Liver (tissue), 7 donors: ENCODE measurements at regions not wholly inside any gene's neighbourhood (a gene's known extent, or its start where the extent isn't known, plus 50 kb on each side); places are given as distances from the start of the nearest gene placed in this dataset.

Source experiments
- DNase-seq: peaks from one replicate; pipeline ENCODE4 v3.0.0-alpha.2; 2017; ENCODE audit warnings: low spot score
- H3K27ac ChIP-seq, 2 donors: one replicate each; pipeline ENCODE4 v1.7.0; 2013; ENCODE audit warnings: inconsistent platforms in 2 of 2, low read length in 2 of 2, control low read depth in 1 of 2, low read depth in 1 of 2, mild to moderate bottlenecking in 1 of 2
- H3K27me3 ChIP-seq, 4 donors: one replicate each; pipeline versions ENCODE4 v1.6.1 to v1.7.0; 2013; ENCODE audit warnings: low read length in 3 of 4, inconsistent platforms in 1 of 4, mild to moderate bottlenecking in 1 of 4, moderate library complexity in 1 of 4; ENCODE audit not compliant: control insufficient read depth in 4 of 4, insufficient read depth in 4 of 4
- H3K36me3 ChIP-seq, 4 donors: one replicate each; pipeline versions ENCODE4 v1.6.1 to v1.7.0; 2013; ENCODE audit warnings: low read length in 3 of 4, mild to moderate bottlenecking in 3 of 4, low read depth in 1 of 4, moderate library complexity in 1 of 4; ENCODE audit not compliant: control insufficient read depth in 4 of 4, insufficient read depth in 3 of 4
- H3K4me1 ChIP-seq, 4 donors: one replicate each; pipeline versions ENCODE4 v1.6.1 to v1.7.0; 2013; ENCODE audit warnings: low read length in 3 of 4, mild to moderate bottlenecking in 3 of 4, moderate library complexity in 1 of 4; ENCODE audit not compliant: control insufficient read depth in 4 of 4, insufficient read depth in 4 of 4
- H3K4me3 ChIP-seq, 3 donors: one replicate each; pipeline versions ENCODE4 v1.6.1 to v1.7.0; 2013; ENCODE audit warnings: low read length in 3 of 3, control low read depth in 1 of 3, low read depth in 1 of 3, mild to moderate bottlenecking in 1 of 3
- H3K9ac ChIP-seq, 2 donors: one replicate each; pipeline ENCODE4 v1.7.0; 2013; ENCODE audit warnings: low read length in 2 of 2, mild to moderate bottlenecking in 2 of 2, moderate library complexity in 2 of 2, control low read depth in 1 of 2, low read depth in 1 of 2
- H3K9me3 ChIP-seq, 4 donors: one replicate each; pipeline versions ENCODE4 v1.6.1 to v1.7.0; 2013; ENCODE audit warnings: low read length in 3 of 4; ENCODE audit not compliant: control insufficient read depth in 4 of 4
- EGR1 ChIP-seq, 2 donors: IDR thresholded peaks; 2 replicates each; pipeline ENCODE4 v1.6.1; 2016 to 2018; ENCODE audit warnings: antibody characterized with exemption in 2 of 2, low read depth in 2 of 2
- FOXA1 ChIP-seq: IDR thresholded peaks from 2 replicates; pipeline ENCODE4 v1.6.1; 2016; ENCODE audit warnings: antibody characterized with exemption
- FOXA2 ChIP-seq: IDR thresholded peaks from 2 replicates; pipeline ENCODE4 v1.6.1; 2016; ENCODE audit warnings: antibody characterized with exemption
- GABPA ChIP-seq, 2 donors: IDR thresholded peaks in 1 of 2; conservative IDR thresholded peaks in 1 of 2; 2 replicates each; pipeline ENCODE4 v1.6.1; 2016; ENCODE audit warnings: antibody characterized with exemption in 2 of 2, mild to moderate bottlenecking in 1 of 2, moderate library complexity in 1 of 2
- HNF4A ChIP-seq, 2 donors: conservative IDR thresholded peaks; 2 replicates each; pipeline ENCODE4 v1.6.1; 2016; ENCODE audit warnings: antibody characterized with exemption in 2 of 2, mild to moderate bottlenecking in 2 of 2
- HNF4G ChIP-seq: IDR thresholded peaks from 2 replicates; pipeline ENCODE4 v1.6.1; 2016; ENCODE audit warnings: antibody characterized with exemption
- JUND ChIP-seq, 2 donors: IDR thresholded peaks; 2 replicates each; pipeline ENCODE4 v1.6.1; 2016; ENCODE audit warnings: antibody characterized with exemption in 2 of 2
- MAX ChIP-seq: IDR thresholded peaks from 2 replicates; pipeline ENCODE4 v1.6.1; 2016; ENCODE audit warnings: antibody characterized with exemption
- NR2F2 ChIP-seq: IDR thresholded peaks from 2 replicates; pipeline ENCODE4 v1.6.1; 2016; ENCODE audit warnings: antibody characterized with exemption
- RAD21 ChIP-seq, 2 donors: IDR thresholded peaks; 2 replicates each; pipeline ENCODE4 v1.6.1; 2016; ENCODE audit warnings: antibody characterized with exemption in 2 of 2, mild to moderate bottlenecking in 2 of 2
- REST ChIP-seq: IDR thresholded peaks from 2 replicates; pipeline ENCODE4 v1.6.1; 2016; ENCODE audit warnings: antibody characterized with exemption, mild to moderate bottlenecking
- RXRA ChIP-seq, 2 donors: IDR thresholded peaks; 2 replicates each; pipeline ENCODE4 v1.6.1; 2017 to 2018; ENCODE audit warnings: antibody characterized with exemption in 2 of 2, mild to moderate bottlenecking in 1 of 2
- SP1 ChIP-seq: IDR thresholded peaks from 2 replicates; pipeline ENCODE4 v1.6.1; 2018; ENCODE audit warnings: antibody characterized with exemption, mild to moderate bottlenecking
- TAF1 ChIP-seq: conservative IDR thresholded peaks from 2 replicates; pipeline ENCODE4 v1.6.1; 2016; ENCODE audit warnings: antibody characterized with exemption, mild to moderate bottlenecking
- YY1 ChIP-seq: IDR thresholded peaks from 2 replicates; pipeline ENCODE4 v1.6.1; 2016; ENCODE audit warnings: antibody characterized with exemption, mild to moderate bottlenecking
- TF ChIP-seq, protein P1 (sequence below): IDR thresholded peaks from 2 replicates; pipeline ENCODE4 v1.6.1; 2016; ENCODE audit warnings: antibody characterized with exemption
- TF ChIP-seq, protein P2 (sequence below): fragments of 150-350 bp; IDR thresholded peaks from 2 replicates; pipeline ENCODE4 v1.5.1; 2017; ENCODE audit warnings: improper control_type of control experiment, low read depth, low read length; ENCODE audit not compliant: missing input control
- TF ChIP-seq, protein P3 (sequence below): IDR thresholded peaks from 2 replicates; pipeline ENCODE4 v1.6.1; 2016; ENCODE audit warnings: antibody characterized with exemption
- donor health status: healthy.
- donor health status: healthy.
- donor health status: healthy.
- donor health status: healthy.

- no peak overlapping the region for H3K4me3 ChIP-seq
- TF ChIP-seq, protein P1, sequence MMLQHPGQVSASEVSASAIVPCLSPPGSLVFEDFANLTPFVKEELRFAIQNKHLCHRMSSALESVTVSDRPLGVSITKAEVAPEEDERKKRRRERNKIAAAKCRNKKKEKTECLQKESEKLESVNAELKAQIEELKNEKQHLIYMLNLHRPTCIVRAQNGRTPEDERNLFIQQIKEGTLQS, result no peak
- TF ChIP-seq JUND (IDR thresholded peaks at IDR 0.05), result no peak
- no peak for TF ChIP-seq SP1
- TF ChIP-seq HNF4G, result no peak
- no peak for TF ChIP-seq RAD21 (IDR thresholded peaks at IDR 0.05)
- TF ChIP-seq EGR1 (IDR thresholded peaks at IDR 0.05; ENCODE audit: low read depth in 2 of 2), result no peak
- TF ChIP-seq FOXA1, result no peak
- TF ChIP-seq NR2F2, result no peak
- TF ChIP-seq REST, result no peak
- TF ChIP-seq HNF4A (conservative IDR thresholded peaks at IDR 0.05), result no peak
- TF ChIP-seq, protein P2, sequence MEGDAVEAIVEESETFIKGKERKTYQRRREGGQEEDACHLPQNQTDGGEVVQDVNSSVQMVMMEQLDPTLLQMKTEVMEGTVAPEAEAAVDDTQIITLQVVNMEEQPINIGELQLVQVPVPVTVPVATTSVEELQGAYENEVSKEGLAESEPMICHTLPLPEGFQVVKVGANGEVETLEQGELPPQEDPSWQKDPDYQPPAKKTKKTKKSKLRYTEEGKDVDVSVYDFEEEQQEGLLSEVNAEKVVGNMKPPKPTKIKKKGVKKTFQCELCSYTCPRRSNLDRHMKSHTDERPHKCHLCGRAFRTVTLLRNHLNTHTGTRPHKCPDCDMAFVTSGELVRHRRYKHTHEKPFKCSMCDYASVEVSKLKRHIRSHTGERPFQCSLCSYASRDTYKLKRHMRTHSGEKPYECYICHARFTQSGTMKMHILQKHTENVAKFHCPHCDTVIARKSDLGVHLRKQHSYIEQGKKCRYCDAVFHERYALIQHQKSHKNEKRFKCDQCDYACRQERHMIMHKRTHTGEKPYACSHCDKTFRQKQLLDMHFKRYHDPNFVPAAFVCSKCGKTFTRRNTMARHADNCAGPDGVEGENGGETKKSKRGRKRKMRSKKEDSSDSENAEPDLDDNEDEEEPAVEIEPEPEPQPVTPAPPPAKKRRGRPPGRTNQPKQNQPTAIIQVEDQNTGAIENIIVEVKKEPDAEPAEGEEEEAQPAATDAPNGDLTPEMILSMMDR, result no peak
- TF ChIP-seq YY1, result no peak
- no peak for TF ChIP-seq MAX
- TF ChIP-seq, protein P3, sequence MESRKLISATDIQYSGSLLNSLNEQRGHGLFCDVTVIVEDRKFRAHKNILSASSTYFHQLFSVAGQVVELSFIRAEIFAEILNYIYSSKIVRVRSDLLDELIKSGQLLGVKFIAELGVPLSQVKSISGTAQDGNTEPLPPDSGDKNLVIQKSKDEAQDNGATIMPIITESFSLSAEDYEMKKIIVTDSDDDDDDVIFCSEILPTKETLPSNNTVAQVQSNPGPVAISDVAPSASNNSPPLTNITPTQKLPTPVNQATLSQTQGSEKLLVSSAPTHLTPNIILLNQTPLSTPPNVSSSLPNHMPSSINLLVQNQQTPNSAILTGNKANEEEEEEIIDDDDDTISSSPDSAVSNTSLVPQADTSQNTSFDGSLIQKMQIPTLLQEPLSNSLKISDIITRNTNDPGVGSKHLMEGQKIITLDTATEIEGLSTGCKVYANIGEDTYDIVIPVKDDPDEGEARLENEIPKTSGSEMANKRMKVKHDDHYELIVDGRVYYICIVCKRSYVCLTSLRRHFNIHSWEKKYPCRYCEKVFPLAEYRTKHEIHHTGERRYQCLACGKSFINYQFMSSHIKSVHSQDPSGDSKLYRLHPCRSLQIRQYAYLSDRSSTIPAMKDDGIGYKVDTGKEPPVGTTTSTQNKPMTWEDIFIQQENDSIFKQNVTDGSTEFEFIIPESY, result no peak
- TF ChIP-seq GABPA (IDR thresholded peaks at IDR 0.05 in 1 of 2, conservative IDR thresholded peaks at IDR 0.05 in 1 of 2), result no peak
- TF ChIP-seq RXRA (IDR thresholded peaks at IDR 0.05), result no peak
- TF ChIP-seq FOXA2, result no peak
- no peak for TF ChIP-seq TAF1
- no peak overlapping the region for H3K9ac ChIP-seq
- no peaks in the 10 kb centered on the region for H3K4me1 ChIP-seq
- no peaks in the 10 kb centered on the region for H3K36me3 ChIP-seq
- DNase-seq, result no peak
- no peak overlapping the region for H3K27ac ChIP-seq
- peaks cover 0 to 2% (median 0%) of the 10 kb centered on the region in 4 donors for H3K9me3 ChIP-seq
- no peaks in the 10 kb centered on the region for H3K27me3 ChIP-seq
Measured at GRCh38 chr2:160753960-160754359, 260.4 kb upstream of the RBMS1 start.
